Stimulated activated CD4-positive, alpha-beta T cell treated with anti-CD3 and anti-CD28 coated beads, Interleukin-1b, Interleukin-23, amount 100 ng/mL, for 48 hours (primary cell): ENCODE measurements at regions not wholly inside any gene's neighbourhood (a gene's known extent, or its start where the extent isn't known, plus 50 kb on each side); places are given as distances from the start of the nearest gene placed in this dataset.
A peak's percentile ranks its signal among the peaks of the same experiment; 100 is the strongest.

Experiments used
- DNase-seq: peaks from one replicate; pipeline ENCODE4 v3.0.0-alpha.2; 2020

DNA sequence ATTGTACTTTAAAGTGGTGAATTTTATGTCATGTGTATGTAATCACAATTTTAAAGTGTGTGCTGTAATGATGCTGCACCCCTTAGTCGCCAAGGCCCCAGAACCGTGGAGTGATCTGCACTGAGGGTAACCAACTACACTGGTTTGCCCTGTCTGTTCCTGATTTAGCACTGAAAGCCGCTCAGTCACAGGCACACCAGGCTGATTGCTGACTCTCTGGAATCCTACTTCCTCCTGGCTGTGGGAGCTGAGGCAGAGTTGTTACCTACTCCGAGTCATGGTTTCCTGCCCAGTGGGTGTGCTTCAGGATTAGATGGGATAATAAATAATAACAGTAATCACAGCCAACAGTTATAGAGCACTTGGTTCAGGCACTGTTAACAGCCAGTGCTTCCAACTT is 645.4 kb downstream of the BCOR start:
- no peak for DNase-seq

DNA sequence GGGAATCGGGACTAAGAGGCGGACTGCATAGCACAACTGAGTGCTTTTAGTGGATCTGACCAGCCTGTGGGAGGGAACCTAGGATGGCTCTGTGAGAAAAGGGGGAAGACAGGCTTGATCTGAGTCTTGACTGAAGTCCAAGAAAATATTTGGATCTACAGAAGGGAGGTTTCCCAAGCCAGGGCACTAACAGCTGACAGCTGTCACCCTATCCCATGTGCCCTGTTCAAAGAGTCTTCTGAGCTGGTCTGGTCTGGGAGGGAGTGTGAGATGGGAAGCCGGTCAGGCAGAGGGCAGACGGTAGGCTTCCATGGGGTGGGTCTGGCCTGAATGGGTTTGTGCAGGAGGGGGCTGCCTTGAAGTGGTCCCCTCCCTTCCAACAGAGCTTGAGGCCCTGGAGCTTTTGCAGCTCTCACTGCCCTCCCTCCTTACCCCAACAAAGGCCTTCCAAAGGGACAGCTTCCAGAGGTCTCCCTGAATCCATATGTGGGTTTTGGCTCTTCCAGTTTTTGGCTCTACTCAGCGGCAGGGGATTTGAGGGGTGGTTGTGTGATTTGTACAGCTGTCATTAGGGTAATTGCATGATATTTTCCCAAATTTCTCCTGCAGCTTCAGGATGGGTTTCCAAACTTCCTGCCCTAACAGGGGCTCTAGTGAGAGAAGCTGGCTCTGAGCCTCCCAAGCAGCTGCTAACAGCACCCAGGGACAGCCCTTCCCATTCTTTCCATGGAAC is 643.7 kb downstream of the BCOR start:
- DNase-seq = no peak

DNA sequence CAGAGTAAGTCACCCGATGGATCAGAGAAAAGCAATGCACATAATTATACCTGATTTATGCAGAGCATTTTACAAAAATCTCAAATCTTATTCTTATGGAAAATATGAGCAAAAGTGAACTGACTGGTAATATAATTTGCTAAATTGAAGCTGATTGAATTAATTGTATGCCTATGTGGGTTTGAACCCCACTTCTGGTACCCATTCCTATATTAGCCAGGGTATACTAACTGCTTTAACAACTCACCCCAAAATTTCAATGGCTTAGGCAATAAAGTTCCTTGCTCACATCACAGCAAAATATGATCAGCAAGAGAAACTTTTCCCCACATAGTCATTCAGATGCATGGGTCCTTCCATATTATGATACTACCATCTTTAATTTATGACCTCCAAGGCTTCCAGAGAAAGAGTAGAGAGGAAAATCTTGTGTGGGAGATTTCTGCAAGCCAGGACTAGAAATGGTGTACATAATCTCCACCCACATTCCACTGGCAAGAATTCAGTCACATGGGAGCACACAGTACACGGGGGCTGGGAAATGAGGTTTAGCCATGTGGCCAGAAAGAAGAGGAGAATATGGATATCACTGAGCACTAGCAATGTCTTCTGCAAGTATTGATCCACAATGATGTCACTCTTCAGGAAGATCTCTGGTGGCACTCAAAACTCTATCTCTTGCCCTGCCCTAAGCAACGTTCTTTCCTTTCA is 640.7 kb downstream of the BCOR start:
- DNase-seq = no peak

DNA sequence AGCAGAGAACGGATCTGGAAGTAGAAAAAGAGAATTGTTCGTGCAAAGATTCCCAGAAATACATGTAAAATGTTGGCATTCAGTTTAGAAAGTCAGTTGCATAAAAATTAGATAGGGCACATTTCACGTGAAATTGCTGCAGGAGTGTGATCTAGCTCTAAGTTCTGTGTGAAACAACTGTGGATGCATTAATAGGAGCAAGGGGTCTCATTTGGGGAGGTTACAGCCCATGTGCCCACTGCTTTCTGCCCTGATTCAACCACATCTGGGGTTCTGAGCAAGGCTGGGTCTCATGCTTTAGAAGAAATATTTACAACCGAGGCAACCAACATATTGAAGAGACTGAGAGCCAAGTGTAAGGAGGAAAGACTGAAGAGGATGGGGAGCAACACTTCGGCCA is 639.0 kb downstream of the BCOR start:
- no peak for DNase-seq

DNA sequence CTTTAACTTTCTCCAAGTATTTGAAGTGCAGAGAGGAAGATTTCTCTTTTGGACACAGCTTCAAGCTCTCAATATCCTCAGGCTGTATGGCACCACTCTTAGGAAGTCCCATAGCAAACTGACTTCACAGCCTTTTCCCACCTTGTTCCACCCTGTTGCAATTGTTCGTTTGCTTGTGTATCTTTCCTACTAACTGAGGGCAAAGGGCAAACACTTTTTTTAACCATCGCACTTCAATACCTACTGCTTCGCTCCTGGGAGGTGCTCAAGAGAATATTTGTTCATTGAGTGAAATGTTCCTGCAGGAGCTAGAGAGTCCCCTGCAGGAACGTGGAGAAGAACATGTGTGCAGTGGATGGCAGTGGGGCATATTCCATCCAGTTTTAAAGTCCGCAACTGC is 638.6 kb downstream of the BCOR start:
- DNase-seq = no peak

DNA sequence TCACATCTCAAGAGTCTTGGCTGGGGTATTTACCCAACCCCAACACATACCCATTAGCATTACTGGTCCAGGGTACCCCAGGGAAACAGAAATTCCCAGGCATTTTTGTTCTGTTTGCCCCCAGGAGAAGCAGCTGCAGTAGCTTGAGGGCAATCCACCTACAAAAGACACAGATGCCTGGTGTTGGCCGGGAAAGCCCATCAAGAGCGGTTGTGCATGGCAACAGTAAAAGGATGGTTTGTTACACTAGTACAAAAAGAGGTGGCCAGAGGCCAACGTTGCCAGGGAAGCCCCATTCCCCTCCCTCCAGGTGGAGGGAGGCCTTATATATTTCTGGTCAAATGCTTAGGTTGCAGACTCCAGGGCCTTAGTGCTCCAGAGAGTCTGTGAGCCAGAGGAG is 637.8 kb downstream of the BCOR start:
- DNase-seq = no peak

DNA sequence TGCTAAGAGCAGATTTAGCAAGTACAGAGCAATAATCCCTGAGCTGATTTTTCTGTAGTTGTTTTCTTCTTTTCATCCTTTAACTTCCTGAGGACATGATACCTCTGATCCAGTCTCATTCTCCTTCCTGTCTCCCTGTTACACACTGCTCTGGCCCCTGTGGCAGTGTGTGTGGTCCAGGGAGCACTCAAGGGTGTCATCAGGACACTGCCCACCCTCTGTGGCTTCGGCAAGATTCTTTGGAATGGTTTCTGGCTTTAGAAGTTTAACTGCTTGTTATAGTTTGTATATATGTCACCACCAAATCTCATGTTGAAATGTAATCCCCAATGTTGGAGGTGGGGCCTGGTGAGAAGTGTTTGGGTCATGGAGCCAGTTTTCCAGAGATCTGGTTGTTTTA is 637.3 kb downstream of the BCOR start:
- DNase-seq = no peak

DNA sequence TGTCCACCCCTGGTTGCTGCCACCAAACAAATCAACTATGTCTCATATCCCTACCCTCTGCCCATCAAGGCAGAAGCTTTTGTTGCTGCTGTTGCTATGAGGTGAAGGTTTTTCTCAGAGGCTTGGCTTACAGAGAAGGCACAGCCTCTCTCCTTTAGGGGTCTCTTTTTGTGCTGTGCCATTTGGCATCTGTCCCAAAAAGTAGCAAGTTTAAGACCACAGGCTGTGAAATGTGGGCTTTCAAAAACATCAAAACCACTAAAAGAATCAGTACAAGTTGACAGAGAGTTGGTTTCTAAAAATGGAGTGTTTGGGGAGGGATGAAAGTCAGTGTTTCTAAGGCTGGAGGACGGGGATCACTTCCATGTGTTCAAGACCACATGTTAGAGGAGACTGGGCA is 634.9 kb downstream of the BCOR start:
- no peak for DNase-seq

DNA sequence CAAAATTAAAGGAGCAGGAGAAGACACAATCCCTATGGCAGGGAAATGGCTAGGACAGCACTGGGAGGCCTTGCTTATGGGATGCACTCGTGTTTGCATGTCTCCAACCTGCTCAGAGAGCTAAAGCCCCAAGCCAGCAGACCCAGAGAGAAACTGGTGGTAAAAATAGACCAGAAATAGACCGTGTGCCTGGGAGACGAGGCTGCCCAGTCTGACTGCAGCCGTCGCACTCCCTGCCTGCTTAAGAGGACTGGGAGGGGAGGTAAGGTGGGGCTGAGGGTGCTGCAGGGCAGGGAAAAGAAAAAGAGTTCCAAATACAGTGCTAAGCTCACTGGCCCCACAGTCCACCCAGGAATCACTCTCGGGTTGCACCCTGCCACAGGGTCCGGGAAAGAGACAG is 633.5 kb downstream of the BCOR start:
- DNase-seq = no peak

DNA sequence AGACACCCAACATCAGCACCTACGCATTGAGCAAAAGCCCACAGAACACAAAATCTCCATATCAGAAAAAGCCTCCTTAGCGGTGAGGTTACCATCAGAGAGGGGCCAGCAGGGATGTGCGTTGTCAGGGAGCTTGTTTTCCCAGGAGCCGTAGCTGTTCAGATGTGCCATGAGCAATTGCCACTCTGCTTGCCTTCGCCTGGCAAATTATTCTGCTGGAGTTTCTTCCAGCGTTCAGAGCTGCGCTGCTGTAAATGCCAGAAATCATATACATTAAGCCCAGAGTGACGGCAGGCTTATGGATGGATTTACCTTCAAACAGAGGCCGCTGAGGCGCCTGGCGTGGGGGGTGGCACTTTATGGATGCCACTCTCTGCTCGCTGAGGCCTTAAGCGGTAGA is 632.3 kb downstream of the BCOR start:
- DNase-seq = no peak

DNA sequence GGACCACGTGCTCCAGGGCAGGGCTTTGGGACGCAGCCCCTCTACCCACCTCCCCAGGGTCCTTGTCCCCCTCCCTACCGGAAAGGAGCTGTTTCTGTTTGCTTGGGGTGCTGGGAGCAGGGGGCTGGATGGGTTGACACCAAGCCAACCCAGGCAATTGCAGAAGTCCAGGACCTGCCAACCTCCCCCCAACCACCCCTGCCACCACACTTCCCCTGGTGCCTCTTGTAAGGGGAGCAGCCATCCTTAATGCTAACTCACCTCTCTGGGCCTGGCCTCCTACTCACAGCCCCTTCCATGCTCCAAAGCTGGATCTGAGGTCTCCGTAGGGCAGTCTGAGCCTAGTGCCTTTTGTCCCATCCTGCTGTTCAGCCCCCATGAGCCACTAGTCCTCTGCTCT is 631.9 kb downstream of the BCOR start:
- DNase-seq = no peak

DNA sequence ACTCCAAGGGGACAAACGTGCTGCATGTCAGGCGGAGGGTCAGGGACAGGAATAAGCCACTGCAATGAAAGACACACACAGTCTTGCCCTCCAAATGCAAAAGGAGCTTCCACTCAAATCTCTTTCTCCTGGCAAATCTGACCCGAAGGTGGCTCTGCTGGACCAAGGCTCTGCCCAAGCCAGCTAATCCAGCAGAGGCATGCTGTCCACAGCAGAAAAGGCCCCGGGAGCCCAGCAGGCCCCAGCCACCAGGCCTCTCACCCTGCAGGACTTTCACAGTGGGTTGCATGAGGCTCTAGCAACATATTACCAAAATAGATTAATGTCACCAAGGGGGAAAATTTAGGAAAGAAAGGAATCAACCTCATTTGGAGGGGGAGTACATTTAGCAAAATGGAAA is 628.6 kb downstream of the BCOR start:
- DNase-seq = no peak

DNA sequence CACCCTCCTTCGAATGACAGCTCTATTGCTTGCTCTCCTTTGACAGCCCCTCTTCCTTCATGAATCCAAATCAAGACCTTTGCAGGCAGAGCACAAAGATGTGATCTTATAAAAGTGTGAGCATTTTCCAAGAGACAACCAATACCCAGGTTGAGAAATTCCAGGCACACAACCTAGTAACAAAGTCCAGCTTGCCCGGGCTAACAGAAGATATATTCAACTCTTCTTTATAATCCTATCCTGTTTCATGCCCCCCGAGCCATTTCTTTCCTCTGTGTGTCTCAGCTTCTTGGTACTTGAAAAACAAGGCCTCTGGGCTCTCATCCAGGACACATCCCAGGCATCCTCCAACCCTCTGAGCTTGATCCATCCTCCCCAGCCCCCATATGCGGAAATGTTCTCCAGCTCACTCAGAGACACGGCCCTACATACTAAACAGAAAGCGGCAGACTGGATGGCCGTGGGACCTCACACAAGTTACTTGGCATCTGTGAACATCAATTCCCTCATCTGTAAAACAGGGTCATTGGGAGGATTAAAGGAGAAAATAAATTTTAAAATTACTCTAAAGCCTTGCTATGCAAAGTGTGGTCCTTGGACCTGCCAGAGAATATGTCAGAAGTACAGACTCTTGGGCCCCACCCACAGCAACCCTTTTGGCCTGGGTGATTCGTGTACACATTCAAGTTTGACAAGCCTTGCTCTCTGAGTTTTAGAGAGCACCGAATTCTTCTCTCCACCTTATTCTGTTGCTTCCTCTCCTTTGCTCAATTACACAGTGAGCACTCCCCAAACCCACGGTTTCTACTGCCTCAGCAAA is 627.0 kb downstream of the BCOR start:
- no peak for DNase-seq

DNA sequence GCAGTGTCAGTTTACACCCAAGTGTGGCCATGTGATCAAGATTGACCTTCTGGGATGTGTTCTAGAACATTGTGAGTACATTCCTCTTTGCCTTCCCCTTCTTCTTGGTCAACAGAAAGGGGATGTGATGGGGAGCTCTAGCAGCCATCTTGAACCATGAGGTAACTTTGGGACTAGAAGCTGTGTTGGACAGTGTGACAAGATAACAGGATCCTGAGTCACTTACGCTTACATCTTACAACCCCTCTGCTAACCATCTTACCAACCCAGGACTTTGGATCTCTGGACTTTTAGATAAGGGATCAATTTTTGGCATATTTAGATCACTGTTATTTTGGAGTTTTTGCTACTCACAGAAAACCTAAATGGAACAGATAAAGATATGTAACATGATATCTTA is 625.6 kb downstream of the BCOR start:
- DNase-seq = no peak

DNA sequence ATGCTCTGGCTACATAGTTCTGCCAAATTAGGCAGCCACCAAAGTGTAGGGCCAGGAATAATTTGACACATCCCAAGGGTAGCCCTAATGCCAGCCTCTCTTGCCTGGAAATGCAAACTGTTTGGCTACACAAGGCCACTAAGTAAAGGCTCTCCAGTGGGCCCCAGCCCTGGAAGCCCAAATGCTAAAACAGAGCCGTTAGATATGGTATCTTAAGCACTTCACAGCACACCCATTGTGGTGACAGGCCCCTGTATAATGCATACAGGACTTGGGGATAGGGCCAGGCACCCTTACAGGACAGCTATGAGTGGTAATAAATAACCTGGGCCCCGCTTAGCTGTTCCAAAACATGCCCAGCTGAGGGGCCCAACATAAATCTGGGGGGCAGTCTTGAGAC is 623.9 kb downstream of the BCOR start:
- DNase-seq = no peak

DNA sequence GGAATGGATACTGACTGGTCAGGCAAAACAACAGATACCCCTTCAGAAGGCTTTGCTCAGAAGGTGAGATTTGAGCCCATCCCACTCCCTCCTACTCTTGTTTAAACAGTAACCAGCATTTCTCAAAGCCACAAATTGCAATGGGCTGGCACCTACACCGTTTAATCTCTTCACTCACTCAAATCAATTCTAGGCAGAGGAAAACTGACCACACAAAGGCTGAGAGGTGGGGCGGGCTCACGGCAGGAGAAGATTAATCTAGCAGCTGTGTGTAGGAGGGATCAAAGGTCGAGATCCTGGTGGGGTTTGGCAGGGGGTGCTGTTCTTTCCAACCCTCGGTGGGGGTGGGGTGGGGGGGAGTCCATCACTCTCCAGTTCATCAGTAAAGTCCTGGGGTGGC is 622.4 kb downstream of the BCOR start:
- DNase-seq = no peak

DNA sequence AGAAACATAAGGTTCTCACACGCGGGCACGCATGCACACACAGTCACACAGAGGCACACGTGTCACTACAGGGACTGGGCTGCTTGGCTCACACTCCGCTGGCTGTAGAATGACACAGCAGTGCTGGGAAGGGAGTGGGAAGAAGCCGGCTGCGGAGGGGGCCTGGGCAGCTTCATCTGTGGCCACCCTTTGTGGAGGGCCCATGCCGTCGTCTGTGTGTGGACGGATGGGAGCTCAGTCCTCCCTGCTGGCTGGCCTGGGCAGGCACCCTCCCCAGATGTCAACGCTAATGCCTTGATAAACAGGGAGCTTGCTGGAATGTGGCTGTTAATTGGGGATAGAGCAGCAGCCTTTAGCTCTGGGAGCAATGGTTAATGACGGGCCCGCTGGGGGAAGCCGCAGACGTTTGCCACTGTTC is 621.1 kb downstream of the BCOR start:
- no peak for DNase-seq

DNA sequence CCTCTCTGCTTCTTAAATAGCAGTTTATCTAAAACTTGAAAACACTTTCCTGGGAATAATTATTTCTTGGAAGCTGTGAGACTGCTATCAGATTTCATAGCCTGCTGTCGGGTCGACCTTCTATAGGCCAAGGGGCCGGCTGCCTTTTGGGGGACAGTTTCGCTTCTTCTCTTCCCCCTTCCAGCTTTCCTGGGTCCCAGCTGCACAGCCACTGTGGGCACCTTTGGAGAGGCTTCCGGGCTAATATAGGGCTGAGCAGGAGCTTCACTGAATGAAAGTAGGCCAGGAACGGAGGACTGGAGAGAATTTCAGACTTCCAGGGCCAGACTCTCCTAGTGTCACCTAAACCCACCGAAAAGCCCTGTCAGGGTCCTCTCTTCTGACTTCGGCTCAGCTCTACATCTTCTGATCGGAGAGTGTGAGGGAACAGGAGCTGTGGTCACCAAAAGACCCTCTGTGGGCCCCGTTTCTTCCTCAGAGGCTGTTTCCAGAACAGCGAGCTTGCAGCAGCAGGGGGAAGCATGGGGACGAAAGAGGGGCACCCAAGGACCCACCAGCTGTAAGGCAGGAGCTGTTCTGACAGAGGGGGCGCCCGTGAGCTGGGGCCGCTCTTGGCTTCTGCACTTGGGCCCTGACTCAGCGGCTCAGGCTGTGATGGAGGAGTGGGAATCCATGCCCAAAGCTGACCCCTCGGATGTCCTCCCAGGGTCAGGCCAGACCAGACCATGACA is 620.6 kb downstream of the BCOR start:
- DNase-seq = no peak

DNA sequence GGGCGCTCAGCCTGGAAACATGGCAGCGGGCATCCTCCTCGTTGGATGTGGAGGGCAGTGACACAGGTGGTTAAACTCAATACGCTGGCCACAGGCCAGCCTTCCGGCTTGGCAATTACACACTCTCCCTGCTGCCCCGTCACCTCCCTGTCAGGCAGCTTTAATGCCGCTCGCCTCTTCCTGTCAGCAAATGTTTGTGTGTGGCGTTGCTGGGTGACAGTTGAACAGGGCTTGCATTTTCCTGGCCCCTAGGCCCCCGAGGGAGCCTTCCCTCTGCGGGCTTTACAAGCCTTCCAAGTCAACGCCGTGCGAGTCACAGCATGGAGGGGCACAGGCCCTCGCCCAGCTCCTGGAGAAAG is 620.0 kb downstream of the BCOR start:
- DNase-seq = peak; percentile 6

DNA sequence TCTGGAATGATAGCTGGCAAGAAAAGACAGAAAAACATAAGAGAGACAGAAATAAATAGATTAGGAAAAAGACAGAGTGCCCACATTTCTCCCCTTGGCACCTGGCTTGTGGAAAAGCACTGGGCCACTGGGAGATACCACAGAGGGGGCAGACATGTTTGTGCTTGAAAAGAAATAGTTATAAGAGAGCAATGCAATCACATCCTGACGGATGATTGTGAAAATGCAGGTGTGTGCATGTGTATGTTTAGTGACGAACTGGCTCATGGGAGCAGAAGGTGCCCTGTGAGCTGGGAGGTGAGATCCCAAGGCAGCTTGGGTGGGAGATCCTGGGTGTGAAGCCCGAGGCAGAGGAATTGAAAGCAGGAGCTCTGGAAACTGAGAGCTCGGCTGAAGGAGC is 617.9 kb downstream of the BCOR start:
- DNase-seq = no peak

DNA sequence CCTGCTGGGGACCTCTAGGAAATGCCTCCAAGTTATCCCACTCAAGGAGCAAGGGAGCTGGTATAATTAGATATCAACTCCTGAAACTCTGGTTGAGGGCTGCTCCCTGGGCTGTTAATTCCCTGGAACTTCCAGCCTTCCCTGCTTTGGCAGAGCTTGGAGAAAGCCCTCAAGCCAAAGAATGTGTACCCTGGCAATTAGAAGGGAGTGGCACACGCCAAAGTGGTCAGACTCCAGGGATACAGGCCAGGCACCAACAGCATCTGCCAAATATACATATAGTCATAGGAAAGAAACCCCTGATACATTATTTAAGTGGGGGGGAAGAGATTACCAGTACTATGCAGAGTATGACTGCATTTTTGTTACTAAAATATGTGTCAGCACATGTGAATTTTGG is 616.8 kb downstream of the BCOR start:
- no peak for DNase-seq

DNA sequence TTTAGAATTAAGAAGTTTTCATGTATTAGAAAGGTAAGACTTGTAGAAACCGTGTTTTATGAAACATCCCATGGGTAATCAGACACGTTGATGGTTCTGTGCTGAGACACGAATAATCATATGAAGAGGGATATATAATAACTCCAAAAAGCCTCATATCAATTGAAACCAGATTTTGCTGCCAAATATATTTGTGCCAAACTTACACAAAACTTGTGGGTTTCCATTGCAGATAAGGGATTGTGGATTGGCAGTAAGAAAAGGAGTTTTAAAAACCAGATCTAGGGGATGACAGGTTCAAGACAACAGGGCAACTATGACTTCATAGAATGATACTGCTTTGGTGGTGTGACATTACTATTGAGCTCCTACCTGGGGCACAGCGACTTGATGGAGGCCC is 616.1 kb downstream of the BCOR start:
- no peak for DNase-seq
